ENCODE measurements at regions not wholly inside any gene's neighbourhood (a gene's known extent, or its start where the extent isn't known, plus 50 kb on each side); places are given as distances from the start of the nearest gene placed in this dataset.

- Histone ChIP-seq H3K9ac (ENCODE audit: low read depth, low read length) (no peak overlapping the region), H3K4me3 (ENCODE audit: low read depth, low read length) (no peak overlapping the region), H3K27me3 (ENCODE audit: control insufficient read depth, insufficient read depth, low read length) (no peaks in the 10 kb centered on the region), H3K36me3 (ENCODE audit: control insufficient read depth, insufficient read depth, low read length) (no peaks in the 10 kb centered on the region), H3K4me1 (ENCODE audit: control insufficient read depth, insufficient read depth, low read length) (no peaks in the 10 kb centered on the region), H3K9me3 (ENCODE audit: control insufficient read depth, insufficient read depth, low read length) (no peaks in the 10 kb centered on the region)
Observed at GRCh38 chr11:15818132-15818842, 538.1 kb downstream of the SOX6 start.

DNA sequence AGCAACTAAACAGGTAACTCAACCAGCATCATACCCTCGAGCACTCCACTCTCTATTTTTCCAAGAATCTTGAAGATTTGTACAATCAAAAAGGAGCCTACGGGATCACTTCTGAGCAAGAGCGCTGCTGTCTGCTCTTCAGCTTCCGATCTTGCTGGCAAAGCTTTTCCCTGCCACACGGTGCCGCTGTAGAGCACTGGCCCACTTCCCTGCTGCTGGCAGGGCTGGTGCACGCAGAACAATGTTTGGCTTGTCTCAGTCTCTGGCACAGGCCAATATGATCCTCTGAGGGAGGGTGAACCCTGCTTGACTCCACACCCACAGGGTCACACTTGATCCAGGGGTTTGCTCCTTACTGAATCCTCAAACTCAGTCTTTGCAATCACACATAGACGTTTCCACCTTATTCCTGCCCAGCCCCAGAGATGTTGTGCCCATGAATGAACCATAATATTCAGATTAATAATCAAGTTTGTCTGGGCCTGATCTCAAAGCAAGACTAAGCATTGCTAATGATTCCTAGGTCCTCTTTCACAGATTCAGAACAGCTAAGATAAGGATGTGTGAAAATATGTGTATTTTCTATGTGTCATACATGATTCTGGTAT lies 536.6 kb downstream of the SOX6 start:
- H3K4me3 ChIP-seq (ENCODE audit: low read depth, low read length): no peak overlapping the region
- no peaks in the 10 kb centered on the region for H3K9me3 ChIP-seq (ENCODE audit: control insufficient read depth, insufficient read depth, low read length)
- H3K4me1 ChIP-seq (ENCODE audit: control insufficient read depth, insufficient read depth, low read length): no peaks in the 10 kb centered on the region
- H3K27me3 ChIP-seq (ENCODE audit: control insufficient read depth, insufficient read depth, low read length): no peaks in the 10 kb centered on the region
- H3K36me3 ChIP-seq (ENCODE audit: control insufficient read depth, insufficient read depth, low read length): no peaks in the 10 kb centered on the region
- no peak overlapping the region for H3K9ac ChIP-seq (ENCODE audit: low read depth, low read length)

- Histone ChIP-seq H3K27me3 (ENCODE audit: control insufficient read depth, insufficient read depth, low read length) (no peaks in the 10 kb centered on the region), H3K36me3 (ENCODE audit: control insufficient read depth, insufficient read depth, low read length) (no peaks in the 10 kb centered on the region), H3K4me1 (ENCODE audit: control insufficient read depth, insufficient read depth, low read length) (no peaks in the 10 kb centered on the region), H3K9ac (ENCODE audit: low read depth, low read length) (no peak overlapping the region), H3K4me3 (ENCODE audit: low read depth, low read length) (no peak overlapping the region), H3K9me3 (ENCODE audit: control insufficient read depth, insufficient read depth, low read length) (no peaks in the 10 kb centered on the region)
Observed at GRCh38 chr11:15821451-15821850, 534.9 kb downstream of the SOX6 start.

GRCh38 chr11:15824060-15824459 lies 532.3 kb downstream of the SOX6 start:
- Histone ChIP-seq H3K27me3 (ENCODE audit: control insufficient read depth, insufficient read depth, low read length) (no peaks in the 10 kb centered on the region), H3K9ac (ENCODE audit: low read depth, low read length) (no peak overlapping the region), H3K4me3 (ENCODE audit: low read depth, low read length) (no peak overlapping the region), H3K9me3 (ENCODE audit: control insufficient read depth, insufficient read depth, low read length) (no peaks in the 10 kb centered on the region), H3K4me1 (ENCODE audit: control insufficient read depth, insufficient read depth, low read length) (no peaks in the 10 kb centered on the region), H3K36me3 (ENCODE audit: control insufficient read depth, insufficient read depth, low read length) (no peaks in the 10 kb centered on the region)

DNA sequence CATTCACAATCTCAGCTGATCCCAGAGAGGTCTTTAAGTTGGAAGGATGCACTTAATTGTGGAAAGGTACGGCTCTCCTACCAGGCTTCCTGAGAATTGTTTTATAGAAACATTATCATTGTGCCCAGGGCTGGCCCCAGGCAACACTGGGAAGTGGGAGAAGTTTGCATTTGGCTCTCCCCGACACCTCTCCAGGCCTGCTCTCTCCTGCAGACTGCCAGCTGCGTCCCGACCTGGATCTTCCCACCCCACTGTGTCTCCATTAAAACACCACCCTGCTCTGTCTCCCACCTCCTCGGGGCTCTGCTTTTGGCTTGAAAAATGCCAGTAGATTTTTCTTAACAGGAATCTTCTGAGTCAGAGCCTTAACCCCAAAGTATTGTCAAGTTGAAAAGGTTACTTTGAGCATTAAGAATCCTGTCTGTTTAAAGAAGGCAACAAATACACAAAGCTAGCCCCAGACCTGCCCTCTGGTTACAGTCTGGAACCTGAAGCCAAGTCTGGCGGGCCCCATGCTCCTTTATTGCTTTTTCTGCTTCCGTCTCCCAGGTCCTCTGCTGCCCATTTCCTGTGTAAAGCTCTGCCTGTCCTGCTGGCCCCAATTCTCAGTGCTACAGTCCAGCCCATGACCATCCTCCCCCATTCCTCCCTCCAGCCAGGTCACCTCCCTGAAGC lies 530.2 kb downstream of the SOX6 start:
- Histone ChIP-seq H3K4me3 (ENCODE audit: low read depth, low read length) (no peak overlapping the region), H3K36me3 (ENCODE audit: control insufficient read depth, insufficient read depth, low read length) (no peaks in the 10 kb centered on the region), H3K9me3 (ENCODE audit: control insufficient read depth, insufficient read depth, low read length) (no peaks in the 10 kb centered on the region), H3K4me1 (ENCODE audit: control insufficient read depth, insufficient read depth, low read length) (no peaks in the 10 kb centered on the region), H3K9ac (ENCODE audit: low read depth, low read length) (no peak overlapping the region), H3K27me3 (ENCODE audit: control insufficient read depth, insufficient read depth, low read length) (no peaks in the 10 kb centered on the region)

DNA sequence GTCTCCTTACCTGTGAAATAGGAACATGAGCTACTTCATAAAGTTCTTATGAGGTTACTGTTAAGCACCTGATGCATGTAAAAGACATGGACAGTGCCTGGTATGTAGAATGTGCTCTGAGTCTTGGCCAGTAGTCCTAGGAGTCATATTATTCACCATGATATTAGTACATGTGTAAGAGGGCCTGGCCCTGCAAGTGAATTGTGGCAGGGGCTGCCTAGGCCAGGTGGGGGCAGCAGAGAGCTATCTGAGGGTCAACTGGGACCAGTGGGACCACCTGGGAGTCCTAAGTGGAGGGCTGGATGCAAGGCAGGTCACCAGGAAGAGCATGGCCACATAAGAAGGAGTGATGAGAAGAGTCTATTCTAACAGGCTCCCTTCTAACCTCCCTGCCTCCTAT lies 529.5 kb downstream of the SOX6 start:
- no peak overlapping the region for H3K4me3 ChIP-seq (ENCODE audit: low read depth, low read length)
- H3K9me3 ChIP-seq (ENCODE audit: control insufficient read depth, insufficient read depth, low read length): no peaks in the 10 kb centered on the region
- no peaks in the 10 kb centered on the region for H3K27me3 ChIP-seq (ENCODE audit: control insufficient read depth, insufficient read depth, low read length)
- no peaks in the 10 kb centered on the region for H3K36me3 ChIP-seq (ENCODE audit: control insufficient read depth, insufficient read depth, low read length)
- no peak overlapping the region for H3K9ac ChIP-seq (ENCODE audit: low read depth, low read length)
- no peaks in the 10 kb centered on the region for H3K4me1 ChIP-seq (ENCODE audit: control insufficient read depth, insufficient read depth, low read length)

DNA sequence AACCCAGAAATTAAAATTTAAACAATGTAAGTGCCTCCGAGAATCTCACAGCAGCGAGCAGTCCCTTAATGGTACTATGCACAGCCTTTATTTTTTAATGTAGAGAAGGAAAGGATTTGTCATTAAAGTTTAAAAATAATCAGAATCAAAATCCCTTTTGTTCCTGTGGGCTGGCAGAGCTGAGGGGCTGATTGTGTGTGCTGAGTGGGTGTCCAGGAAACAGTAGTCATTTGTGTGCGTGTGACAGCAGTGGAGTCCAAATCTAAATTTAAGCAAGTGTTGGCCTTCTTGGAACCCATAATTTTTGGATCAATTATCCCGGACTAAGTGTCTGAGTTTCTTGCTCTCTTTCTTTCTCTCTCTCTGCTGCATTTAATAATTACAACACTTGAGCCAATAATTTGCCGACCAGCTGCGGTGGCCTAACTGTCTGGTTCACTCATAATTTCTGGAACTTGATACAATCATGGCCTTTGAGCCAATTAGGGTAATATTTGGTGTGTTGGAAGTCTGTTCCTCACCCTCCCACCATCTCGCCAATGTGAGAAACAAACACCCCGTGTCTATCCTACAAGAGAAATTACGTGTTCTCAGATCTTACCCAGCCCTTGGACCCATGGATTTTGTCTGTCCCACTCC lies 528.0 kb downstream of the SOX6 start:
- Histone ChIP-seq H3K27me3 (ENCODE audit: control insufficient read depth, insufficient read depth, low read length) (no peaks in the 10 kb centered on the region), H3K4me3 (ENCODE audit: low read depth, low read length) (no peak overlapping the region), H3K9me3 (ENCODE audit: control insufficient read depth, insufficient read depth, low read length) (no peaks in the 10 kb centered on the region), H3K4me1 (ENCODE audit: control insufficient read depth, insufficient read depth, low read length) (no peaks in the 10 kb centered on the region), H3K9ac (ENCODE audit: low read depth, low read length) (no peak overlapping the region), H3K36me3 (ENCODE audit: control insufficient read depth, insufficient read depth, low read length) (no peaks in the 10 kb centered on the region)

- no peaks in the 10 kb centered on the region for H3K4me1 ChIP-seq (ENCODE audit: control insufficient read depth, insufficient read depth, low read length)
- no peak overlapping the region for H3K9ac ChIP-seq (ENCODE audit: low read depth, low read length)
- H3K27me3 ChIP-seq (ENCODE audit: control insufficient read depth, insufficient read depth, low read length): no peaks in the 10 kb centered on the region
- no peaks in the 10 kb centered on the region for H3K36me3 ChIP-seq (ENCODE audit: control insufficient read depth, insufficient read depth, low read length)
- no peaks in the 10 kb centered on the region for H3K9me3 ChIP-seq (ENCODE audit: control insufficient read depth, insufficient read depth, low read length)
- no peak overlapping the region for H3K4me3 ChIP-seq (ENCODE audit: low read depth, low read length)
Observed at GRCh38 chr11:15829312-15829711, 527.0 kb downstream of the SOX6 start.

GRCh38 chr11:15830741-15831428 lies 525.5 kb downstream of the SOX6 start:
- H3K36me3 ChIP-seq (ENCODE audit: control insufficient read depth, insufficient read depth, low read length): no peaks in the 10 kb centered on the region
- no peak overlapping the region for H3K4me3 ChIP-seq (ENCODE audit: low read depth, low read length)
- no peaks in the 10 kb centered on the region for H3K4me1 ChIP-seq (ENCODE audit: control insufficient read depth, insufficient read depth, low read length)
- H3K9me3 ChIP-seq (ENCODE audit: control insufficient read depth, insufficient read depth, low read length): no peaks in the 10 kb centered on the region
- no peak overlapping the region for H3K9ac ChIP-seq (ENCODE audit: low read depth, low read length)
- no peaks in the 10 kb centered on the region for H3K27me3 ChIP-seq (ENCODE audit: control insufficient read depth, insufficient read depth, low read length)

- no peaks in the 10 kb centered on the region for H3K4me1 ChIP-seq (ENCODE audit: control insufficient read depth, insufficient read depth, low read length)
- H3K27me3 ChIP-seq (ENCODE audit: control insufficient read depth, insufficient read depth, low read length): no peaks in the 10 kb centered on the region
Observed at GRCh38 chr11:15835788-15836411, 520.4 kb downstream of the SOX6 start.

DNA sequence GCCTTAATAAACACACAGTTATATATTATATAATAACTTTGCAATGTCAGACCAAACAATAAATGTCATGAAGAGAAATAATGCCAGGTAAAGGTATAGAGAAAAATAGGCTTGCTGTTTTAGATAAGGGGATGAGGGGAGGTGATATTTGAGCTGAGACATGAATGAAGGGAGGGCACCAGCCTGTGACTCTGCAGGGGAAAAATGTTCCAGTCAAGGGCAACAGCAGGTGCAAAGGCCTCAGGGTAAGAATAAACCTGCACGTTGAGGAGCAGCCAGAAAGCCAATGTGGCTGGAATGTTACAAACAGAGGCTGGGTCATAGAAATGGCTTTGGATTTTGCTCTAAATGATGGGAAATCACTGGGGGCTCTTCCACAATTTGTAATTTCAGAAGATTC lies 519.6 kb downstream of the SOX6 start:
- Histone ChIP-seq H3K9ac (ENCODE audit: low read depth, low read length) (no peak overlapping the region), H3K9me3 (ENCODE audit: control insufficient read depth, insufficient read depth, low read length) (no peaks in the 10 kb centered on the region), H3K4me1 (ENCODE audit: control insufficient read depth, insufficient read depth, low read length) (no peaks in the 10 kb centered on the region), H3K4me3 (ENCODE audit: low read depth, low read length) (no peak overlapping the region), H3K27me3 (ENCODE audit: control insufficient read depth, insufficient read depth, low read length) (no peaks in the 10 kb centered on the region), H3K36me3 (ENCODE audit: control insufficient read depth, insufficient read depth, low read length) (no peaks in the 10 kb centered on the region)

More at GRCh38 chr11:15835788-15836411, 520.4 kb downstream of the SOX6 start:
- H3K4me3 ChIP-seq (ENCODE audit: low read depth, low read length): no peak overlapping the region
- H3K9me3 ChIP-seq (ENCODE audit: control insufficient read depth, insufficient read depth, low read length): no peaks in the 10 kb centered on the region
- no peaks in the 10 kb centered on the region for H3K36me3 ChIP-seq (ENCODE audit: control insufficient read depth, insufficient read depth, low read length)
- H3K9ac ChIP-seq (ENCODE audit: low read depth, low read length): no peak overlapping the region

Measured in iPS-15b (cell line).